Erythroblast (primary cell): ENCODE measurements at regions not wholly inside any gene's neighbourhood (a gene's known extent, or its start where the extent isn't known, plus 50 kb on each side); places are given as distances from the start of the nearest gene placed in this dataset.

Experiments used
- DNase-seq, 2 experiments: peaks; one replicate each; lab custom pipeline; 2025; lab: John Stamatoyannopoulos, UW
- GATA1 ChIP-seq: IDR thresholded peaks from 2 replicates; pipeline ENCODE4 v1.6.1; 2011; ENCODE audit warnings: low read depth, mild to moderate bottlenecking, control low read depth, low read length, moderate library complexity
- POLR2A ChIP-seq: IDR thresholded peaks from 2 replicates; pipeline ENCODE4 v1.6.1; 2011; ENCODE audit warnings: mild to moderate bottlenecking, low read length

- TF ChIP-seq POLR2A, result no peak
- no peak for TF ChIP-seq GATA1
- DNase-seq, result no peak
Observed at GRCh38 chr2:40752796-40753195, 300.9 kb upstream of the SLC8A1 start.

- TF ChIP-seq GATA1, result no peak
- TF ChIP-seq POLR2A, result no peak
- DNase-seq, result no peak
Observed at GRCh38 chr2:40754912-40755311, 303.0 kb upstream of the SLC8A1 start.

- DNase-seq, result no peak
- TF ChIP-seq GATA1 (no peak), POLR2A (no peak)
Observed at GRCh38 chr2:40758401-40759155, 306.7 kb upstream of the SLC8A1 start.

- TF ChIP-seq GATA1 (no peak), POLR2A (no peak)
- peak; percentile 13 to 34 for DNase-seq
Observed at GRCh38 chr2:40760071-40760666, 308.3 kb upstream of the SLC8A1 start.

GRCh38 chr2:40773291-40773690, 321.4 kb upstream of the SLC8A1 start:
- TF ChIP-seq GATA1 (no peak), POLR2A (no peak)
- DNase-seq, result no peak

GRCh38 chr2:40783704-40784103, 331.8 kb upstream of the SLC8A1 start:
- DNase-seq, result no peak
- TF ChIP-seq GATA1, result no peak

GRCh38 chr2:40786636-40787035, 334.7 kb upstream of the SLC8A1 start:
- no peak for DNase-seq
- TF ChIP-seq GATA1, result no peak
- TF ChIP-seq POLR2A, result no peak

- TF ChIP-seq GATA1, result no peak
- no peak for TF ChIP-seq POLR2A
- no peak for DNase-seq
Observed at GRCh38 chr2:40797120-40797519, 345.2 kb upstream of the SLC8A1 start.

- no peak for TF ChIP-seq GATA1
- no peak for TF ChIP-seq POLR2A
- DNase-seq, result no peak
Observed at GRCh38 chr2:40803900-40804299, 352.0 kb upstream of the SLC8A1 start.

- no peak for TF ChIP-seq GATA1
- no peak for TF ChIP-seq POLR2A
- no peak for DNase-seq
Observed at GRCh38 chr2:40809156-40809555, 357.3 kb upstream of the SLC8A1 start.

- no peak for TF ChIP-seq GATA1
Observed at GRCh38 chr2:40814616-40815015, 362.7 kb upstream of the SLC8A1 start.

GRCh38 chr2:40820319-40820718, 368.4 kb upstream of the SLC8A1 start:
- TF ChIP-seq GATA1 (no peak), POLR2A (no peak)
- DNase-seq, result no peak

More at GRCh38 chr2:40814616-40815015, 362.7 kb upstream of the SLC8A1 start:
- no peak for DNase-seq

- TF ChIP-seq GATA1 (no peak), POLR2A (no peak)
- no peak for DNase-seq
Observed at GRCh38 chr2:40823478-40823877, 371.6 kb upstream of the SLC8A1 start.

- DNase-seq, result no peak
- TF ChIP-seq GATA1 (no peak), POLR2A (no peak)
Observed at GRCh38 chr2:40824278-40824677, 372.4 kb upstream of the SLC8A1 start.

- DNase-seq, result peak in 1 of 2 experiments; percentile 19
- TF ChIP-seq POLR2A, result no peak
- no peak for TF ChIP-seq GATA1
Observed at GRCh38 chr2:40827392-40827791, 375.5 kb upstream of the SLC8A1 start.
